ENCODE measurements at regions not wholly inside any gene's neighbourhood (a gene's known extent, or its start where the extent isn't known, plus 50 kb on each side); places are given as distances from the start of the nearest gene placed in this dataset.
A peak's percentile ranks its signal among the peaks of the same experiment; 100 is the strongest.

GRCh38 chr21:16797966-16798365, 714.9 kb upstream of the CXADR start:
- H3K36me3 Mint-ChIP-seq = no peaks in the 10 kb centered on the region
- H3K9me3 Mint-ChIP-seq = peaks cover 5 to 13% (median 6%) of the 10 kb centered on the region in 3 donors
- H3K27ac Mint-ChIP-seq = no peak overlapping the region
- H3K27me3 Mint-ChIP-seq = no peaks in the 10 kb centered on the region
- no peaks in the 10 kb centered on the region for H3K4me1 Mint-ChIP-seq
- H3K4me3 Mint-ChIP-seq = no peak overlapping the region

DNA sequence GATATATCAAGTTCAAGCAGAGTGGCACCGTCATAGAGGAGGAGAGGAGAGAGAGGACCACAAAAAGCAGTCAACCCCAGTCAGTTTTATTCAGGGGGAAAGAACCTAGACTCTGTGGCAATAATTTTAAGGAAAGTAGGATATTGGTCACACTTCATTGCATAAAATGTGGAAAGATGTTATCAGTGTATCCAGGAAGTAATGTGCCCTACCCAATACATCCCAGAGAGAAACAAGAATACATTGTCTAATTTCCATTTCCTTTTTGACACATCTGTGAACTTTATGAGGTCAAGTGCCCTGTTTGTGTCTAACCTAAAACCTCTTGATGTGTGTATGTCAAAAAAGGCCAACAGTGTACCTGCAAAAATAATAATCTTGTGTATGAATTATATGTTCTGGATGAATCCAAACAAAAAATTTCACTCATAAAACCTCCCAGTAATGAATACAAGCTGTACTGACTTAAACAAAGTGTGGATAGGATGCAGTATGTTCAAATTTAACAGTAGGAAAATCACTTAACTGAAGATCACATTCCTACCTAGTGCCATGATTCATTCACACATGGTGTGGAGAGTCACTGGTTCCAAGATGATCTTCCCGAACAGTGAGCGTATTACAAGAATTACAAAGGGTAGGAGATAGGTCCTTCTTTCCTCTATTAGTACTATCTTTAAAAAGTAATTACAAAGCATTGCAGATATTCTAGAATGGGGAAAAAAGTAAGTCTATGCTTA, 712.1 kb upstream of the CXADR start:
- no peaks in the 10 kb centered on the region for H3K27me3 Mint-ChIP-seq
- H3K27ac Mint-ChIP-seq = no peak overlapping the region
- H3K9me3 Mint-ChIP-seq = peaks cover 5 to 15% (median 9%) of the 10 kb centered on the region in 3 donors

DNA sequence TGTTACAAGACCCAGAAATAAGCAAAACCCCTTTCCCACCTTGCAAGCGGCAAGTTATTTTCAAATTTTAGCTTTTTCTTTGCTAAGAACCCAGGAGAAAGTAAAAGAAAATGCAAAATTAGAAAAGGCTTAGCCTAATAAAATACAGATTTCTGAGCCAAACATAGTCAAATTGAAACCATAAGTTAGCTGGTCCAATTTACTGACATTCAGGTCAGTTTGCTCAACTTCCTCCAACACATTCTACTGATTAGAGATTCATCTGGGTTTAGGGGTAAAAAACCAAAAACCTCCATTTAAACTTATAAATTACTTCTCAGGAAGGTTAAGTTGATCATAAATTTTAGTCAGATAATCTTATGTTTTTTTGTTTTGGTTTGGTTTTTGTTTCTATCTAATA, 701.8 kb upstream of the CXADR start:
- H3K36me3 Mint-ChIP-seq = no peaks in the 10 kb centered on the region
- H3K4me3 Mint-ChIP-seq = no peak overlapping the region
- H3K4me1 Mint-ChIP-seq = no peaks in the 10 kb centered on the region
- no peak overlapping the region for H3K27ac Mint-ChIP-seq
- H3K27me3 Mint-ChIP-seq = no peaks in the 10 kb centered on the region
- peaks cover 3 to 9% (median 4%) of the 10 kb centered on the region in 3 donors for H3K9me3 Mint-ChIP-seq

More for the DNA sequence above, 712.1 kb upstream of the CXADR start:
- no peaks in the 10 kb centered on the region for H3K4me1 Mint-ChIP-seq
- no peaks in the 10 kb centered on the region for H3K36me3 Mint-ChIP-seq
- no peak overlapping the region for H3K4me3 Mint-ChIP-seq

GRCh38 chr21:16811970-16812369, 700.9 kb upstream of the CXADR start:
- no peaks in the 10 kb centered on the region for H3K27me3 Mint-ChIP-seq
- peaks cover 0 to 9% (median 4%) of the 10 kb centered on the region in 3 donors for H3K9me3 Mint-ChIP-seq
- no peak overlapping the region for H3K4me3 Mint-ChIP-seq
- H3K4me1 Mint-ChIP-seq = no peaks in the 10 kb centered on the region
- no peaks in the 10 kb centered on the region for H3K36me3 Mint-ChIP-seq
- no peak overlapping the region for H3K27ac Mint-ChIP-seq

GRCh38 chr21:16815243-16815642, 697.6 kb upstream of the CXADR start:
- no peaks in the 10 kb centered on the region for H3K27me3 Mint-ChIP-seq
- H3K4me1 Mint-ChIP-seq = no peaks in the 10 kb centered on the region
- no peak overlapping the region for H3K27ac Mint-ChIP-seq
- no peaks in the 10 kb centered on the region for H3K36me3 Mint-ChIP-seq
- H3K9me3 Mint-ChIP-seq = peaks cover 0 to 11% (median 3%) of the 10 kb centered on the region in 3 donors
- no peak overlapping the region for H3K4me3 Mint-ChIP-seq

DNA sequence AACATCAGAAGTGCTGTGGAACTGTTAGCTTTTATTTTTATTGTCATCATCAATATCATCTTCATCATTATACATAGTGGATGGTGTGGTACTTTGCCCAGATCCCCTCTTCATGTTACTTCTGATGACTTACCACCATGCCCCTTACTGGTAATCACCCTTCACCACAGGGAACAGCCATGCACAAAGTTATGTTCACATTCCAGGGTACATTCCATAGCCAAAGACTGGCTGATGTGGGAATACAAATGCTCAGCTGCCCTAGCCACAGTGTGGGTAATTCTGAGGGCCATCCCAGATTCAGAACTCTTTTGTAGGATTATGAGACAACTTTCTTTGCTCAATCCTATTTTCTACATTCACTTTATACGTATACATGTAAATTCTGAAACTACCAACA, 691.3 kb upstream of the CXADR start:
- no peaks in the 10 kb centered on the region for H3K4me1 Mint-ChIP-seq
- no peak overlapping the region for H3K27ac Mint-ChIP-seq
- H3K4me3 Mint-ChIP-seq = no peak overlapping the region
- peaks cover 8 to 29% (median 13%) of the 10 kb centered on the region in 3 donors for H3K9me3 Mint-ChIP-seq
- H3K36me3 Mint-ChIP-seq = peaks cover 4% of the 10 kb centered on the region
- H3K27me3 Mint-ChIP-seq = no peaks in the 10 kb centered on the region

DNA sequence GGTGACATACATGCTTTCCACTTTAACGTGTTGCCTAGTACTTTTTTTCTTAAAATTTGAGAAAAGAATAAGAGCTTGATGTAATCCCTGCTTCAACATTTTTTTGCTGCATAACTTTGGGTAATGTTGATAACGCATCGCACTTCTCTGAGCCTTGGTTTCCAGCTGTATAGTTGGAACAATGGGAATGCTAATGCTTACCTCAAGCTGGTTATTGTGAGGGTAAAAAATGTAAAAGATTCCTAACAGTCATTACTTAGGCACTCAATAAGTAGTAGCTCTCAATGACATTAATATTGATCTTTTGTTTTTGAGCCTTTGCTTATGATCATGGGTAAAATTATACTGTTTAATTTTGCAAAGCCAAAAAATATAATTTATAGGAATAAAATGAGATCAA, 683.3 kb upstream of the CXADR start:
- H3K27ac Mint-ChIP-seq = no peak overlapping the region
- H3K4me1 Mint-ChIP-seq = no peaks in the 10 kb centered on the region
- no peaks in the 10 kb centered on the region for H3K36me3 Mint-ChIP-seq
- no peak overlapping the region for H3K4me3 Mint-ChIP-seq
- H3K27me3 Mint-ChIP-seq = no peaks in the 10 kb centered on the region
- H3K9me3 Mint-ChIP-seq = peaks cover 5 to 17% (median 6%) of the 10 kb centered on the region in 3 donors

GRCh38 chr21:16832791-16833190, 680.1 kb upstream of the CXADR start:
- Mint-ChIP-seq H3K4me3 (no peak overlapping the region), H3K36me3 (no peaks in the 10 kb centered on the region), H3K27me3 (no peaks in the 10 kb centered on the region), H3K9me3 (peaks cover 0 to 4% (median 2%) of the 10 kb centered on the region in 3 donors), H3K27ac (no peak overlapping the region), H3K4me1 (no peaks in the 10 kb centered on the region)

GRCh38 chr21:16834791-16835190, 678.1 kb upstream of the CXADR start:
- Mint-ChIP-seq H3K36me3 (no peaks in the 10 kb centered on the region), H3K4me3 (no peak overlapping the region), H3K4me1 (no peaks in the 10 kb centered on the region), H3K27me3 (no peaks in the 10 kb centered on the region), H3K9me3 (peaks cover 0 to 5% (median 0%) of the 10 kb centered on the region in 3 donors), H3K27ac (no peak overlapping the region)

GRCh38 chr21:16837321-16837720, 675.5 kb upstream of the CXADR start:
- Mint-ChIP-seq H3K9me3 (peaks cover 0 to 3% (median 0%) of the 10 kb centered on the region in 3 donors), H3K36me3 (no peaks in the 10 kb centered on the region), H3K4me3 (no peak overlapping the region), H3K27ac (no peak overlapping the region), H3K4me1 (no peaks in the 10 kb centered on the region), H3K27me3 (no peaks in the 10 kb centered on the region)

- no peak overlapping the region for H3K4me3 Mint-ChIP-seq
- H3K4me1 Mint-ChIP-seq = no peaks in the 10 kb centered on the region
- no peaks in the 10 kb centered on the region for H3K36me3 Mint-ChIP-seq
- H3K27me3 Mint-ChIP-seq = no peaks in the 10 kb centered on the region
- H3K9me3 Mint-ChIP-seq = peaks cover 0 to 3% (median 0%) of the 10 kb centered on the region in 3 donors
- H3K27ac Mint-ChIP-seq = no peak overlapping the region
Measured at GRCh38 chr21:16837721-16838120, 675.1 kb upstream of the CXADR start.

DNA sequence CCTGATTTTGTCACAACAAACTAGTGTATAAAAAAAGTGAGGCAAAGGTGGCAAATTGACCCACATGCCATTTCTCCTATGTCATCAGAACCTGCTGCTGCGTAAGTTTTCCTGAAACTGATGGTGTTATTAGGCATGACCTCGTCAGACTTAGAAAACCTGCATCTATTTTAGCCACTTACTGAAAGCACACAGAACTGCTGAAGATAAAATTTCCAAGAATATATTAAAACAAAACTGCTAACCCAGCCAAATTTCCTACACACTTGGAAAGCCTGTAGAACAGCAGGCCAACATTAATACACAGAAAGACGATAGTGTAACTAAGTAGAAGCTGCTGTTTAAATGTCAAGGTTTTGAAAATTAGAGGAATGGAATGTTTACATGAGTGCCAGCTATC, 674.5 kb upstream of the CXADR start:
- H3K9me3 Mint-ChIP-seq = peaks cover 0 to 3% (median 0%) of the 10 kb centered on the region in 3 donors
- no peaks in the 10 kb centered on the region for H3K4me1 Mint-ChIP-seq
- no peak overlapping the region for H3K4me3 Mint-ChIP-seq
- H3K27me3 Mint-ChIP-seq = no peaks in the 10 kb centered on the region
- H3K27ac Mint-ChIP-seq = no peak overlapping the region
- no peaks in the 10 kb centered on the region for H3K36me3 Mint-ChIP-seq

DNA sequence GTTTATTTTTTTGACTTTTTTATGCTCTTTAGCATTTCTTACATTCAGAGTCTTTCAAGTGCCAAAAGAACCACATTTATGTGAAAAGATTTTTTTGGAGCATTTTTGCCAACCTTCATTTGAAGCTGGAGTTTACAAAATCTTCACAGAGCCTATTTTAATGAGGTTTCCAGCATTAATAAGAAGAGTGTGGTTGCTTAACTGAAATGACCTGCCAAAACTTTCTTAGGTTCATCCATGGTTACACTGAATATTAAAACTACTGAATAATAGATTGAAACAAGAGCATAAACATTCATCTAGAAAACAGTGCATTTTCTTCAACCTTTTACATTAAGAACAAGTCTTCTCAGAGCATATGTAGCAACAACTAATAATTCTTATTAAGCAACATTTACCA, 672.3 kb upstream of the CXADR start:
- H3K27ac Mint-ChIP-seq = no peak overlapping the region
- H3K36me3 Mint-ChIP-seq = no peaks in the 10 kb centered on the region
- H3K4me3 Mint-ChIP-seq = no peak overlapping the region
- no peaks in the 10 kb centered on the region for H3K4me1 Mint-ChIP-seq
- no peaks in the 10 kb centered on the region for H3K27me3 Mint-ChIP-seq
- peaks cover 0 to 3% (median 3%) of the 10 kb centered on the region in 3 donors for H3K9me3 Mint-ChIP-seq

DNA sequence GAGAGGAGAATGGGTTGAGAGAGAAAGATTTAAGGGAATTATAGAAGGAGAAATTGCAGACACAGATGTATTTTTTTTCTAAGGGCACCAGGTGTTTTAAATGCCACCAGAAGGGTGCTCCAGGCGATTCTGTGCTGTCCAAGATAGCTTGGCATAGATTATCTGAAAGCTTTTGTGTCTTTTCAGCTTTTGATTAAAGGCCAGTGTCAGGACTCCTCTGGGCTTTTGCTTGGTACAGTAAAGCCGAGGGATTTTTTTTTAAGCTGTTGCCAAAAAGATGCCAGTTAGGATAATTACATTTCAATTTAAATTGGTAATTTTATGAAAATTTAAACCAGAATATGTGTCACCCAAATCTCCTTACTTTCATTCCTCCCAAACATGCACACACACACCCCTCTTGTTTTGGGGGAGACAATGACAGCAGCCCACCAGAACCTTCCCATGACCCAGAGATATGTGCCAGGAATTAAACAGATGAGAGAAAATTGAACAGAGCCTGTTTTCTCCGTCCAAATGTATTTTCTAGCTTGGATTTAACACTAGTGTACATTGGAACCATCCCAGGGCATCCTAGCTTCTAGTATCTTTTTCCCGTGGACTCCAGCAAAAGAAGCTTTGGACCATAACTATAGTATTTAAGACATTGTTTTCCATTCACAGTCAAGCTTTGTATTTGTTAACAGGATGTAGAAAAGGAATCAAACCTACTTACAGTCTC, 670.7 kb upstream of the CXADR start:
- no peaks in the 10 kb centered on the region for H3K27me3 Mint-ChIP-seq
- peak overlapping the region in 1 of 3 donors; percentile 76 for H3K27ac Mint-ChIP-seq
- no peaks in the 10 kb centered on the region for H3K36me3 Mint-ChIP-seq
- H3K4me1 Mint-ChIP-seq = no peaks in the 10 kb centered on the region
- H3K4me3 Mint-ChIP-seq = no peak overlapping the region
- peaks cover 0 to 3% (median 3%) of the 10 kb centered on the region in 3 donors for H3K9me3 Mint-ChIP-seq

- Mint-ChIP-seq H3K9me3 (peaks cover 0 to 3% (median 3%) of the 10 kb centered on the region in 3 donors), H3K36me3 (no peaks in the 10 kb centered on the region), H3K4me1 (no peaks in the 10 kb centered on the region), H3K27me3 (no peaks in the 10 kb centered on the region), H3K4me3 (no peak overlapping the region), H3K27ac (no peak overlapping the region)
Measured at GRCh38 chr21:16842696-16843035, 670.2 kb upstream of the CXADR start.

DNA sequence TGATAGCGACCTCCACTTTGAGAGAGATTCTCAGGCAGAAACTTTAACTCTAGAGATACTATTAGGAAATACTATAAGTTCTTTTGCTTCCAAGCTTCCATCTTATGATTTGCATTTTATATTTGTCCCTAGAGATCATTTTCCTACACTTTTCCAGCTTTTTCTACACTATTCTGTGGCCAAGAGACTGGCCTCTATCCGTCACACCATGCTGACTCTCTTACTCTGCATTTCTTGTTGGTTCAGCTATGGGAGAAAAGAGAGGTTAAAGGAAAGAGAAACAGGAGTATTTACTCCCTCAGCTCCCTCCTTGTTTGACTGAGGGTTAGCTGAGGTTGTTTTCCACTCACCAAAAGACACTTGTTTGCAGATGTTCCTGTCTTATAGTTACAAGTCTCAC, 665.6 kb upstream of the CXADR start:
- Mint-ChIP-seq H3K27ac (no peak overlapping the region), H3K27me3 (no peaks in the 10 kb centered on the region), H3K9me3 (peaks cover 0 to 13% (median 2%) of the 10 kb centered on the region in 3 donors), H3K4me1 (no peaks in the 10 kb centered on the region), H3K4me3 (no peak overlapping the region), H3K36me3 (no peaks in the 10 kb centered on the region)
